NCI-H146 (cell line): ENCODE measurements at regions not wholly inside any gene's neighbourhood (a gene's known extent, or its start where the extent isn't known, plus 50 kb on each side); places are given as distances from the start of the nearest gene placed in this dataset.
"Not testable (repeated sequence)": the region's sequence is repeated elsewhere in the genome, so short reads cannot be mapped to it uniquely, and the experiment has no call there.

Experiments
- DNase-seq: peaks from one replicate; lab custom pipeline; 2025; lab: John Stamatoyannopoulos, UW

DNA sequence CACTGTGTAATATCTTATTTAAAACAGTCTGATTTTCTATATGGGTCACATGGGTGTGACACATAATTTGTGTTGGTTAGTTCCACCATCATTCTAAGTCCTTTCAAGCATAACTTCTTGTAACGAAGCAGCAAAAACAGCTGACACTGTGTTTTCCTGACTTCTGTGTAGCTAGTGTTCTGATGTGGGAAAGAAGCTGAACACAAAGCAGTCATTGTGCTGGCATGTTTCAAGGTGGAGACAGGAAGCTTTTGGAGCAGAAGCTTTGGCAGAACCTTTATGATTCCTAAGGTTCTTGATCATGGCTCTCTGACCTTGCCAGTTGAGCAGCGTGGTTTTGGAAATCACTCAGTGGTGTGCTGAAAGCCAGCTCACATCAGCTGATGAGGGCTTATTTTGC is 351.7 kb upstream of the MDGA2 start:
- DNase-seq = no peak

DNA sequence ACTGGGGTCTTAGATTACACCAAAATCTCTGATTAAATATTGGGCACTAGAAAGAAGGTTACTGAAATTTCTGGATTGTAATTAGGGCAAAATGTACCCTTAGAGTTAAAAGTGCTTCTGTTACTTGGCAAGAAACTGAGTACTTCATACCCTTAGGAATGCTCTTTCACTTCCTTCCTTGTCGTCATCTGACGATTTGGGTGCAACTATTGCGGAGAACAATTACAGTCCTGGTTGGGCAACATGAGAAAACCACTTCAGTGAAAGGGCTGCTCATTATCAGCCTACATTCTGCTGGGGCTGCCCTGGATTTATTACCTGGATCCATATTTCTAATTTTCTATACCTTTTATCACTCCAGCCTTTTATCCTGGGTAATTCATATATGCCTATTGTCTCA is 348.5 kb upstream of the MDGA2 start:
- no peak for DNase-seq

DNA sequence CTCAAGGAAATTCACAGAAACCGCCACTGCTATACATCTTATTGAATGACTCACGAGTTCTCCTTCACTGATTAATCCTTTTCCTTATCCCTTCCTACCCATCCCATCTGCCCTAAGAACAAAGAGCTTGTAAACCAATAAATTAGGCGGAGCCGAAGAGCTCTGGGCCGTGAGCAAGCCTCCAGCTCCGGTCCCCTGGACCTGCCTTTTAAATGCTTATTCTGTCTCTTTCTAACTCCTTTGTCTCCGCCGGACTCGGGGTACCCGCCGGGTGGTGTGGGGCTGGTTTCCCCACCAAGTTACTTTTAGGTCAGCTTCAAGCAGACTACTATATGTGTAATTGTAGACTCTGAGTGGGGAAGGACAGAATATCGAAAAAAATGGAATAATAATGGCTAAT is 336.1 kb upstream of the MDGA2 start:
- DNase-seq = not testable (repeated sequence)

DNA sequence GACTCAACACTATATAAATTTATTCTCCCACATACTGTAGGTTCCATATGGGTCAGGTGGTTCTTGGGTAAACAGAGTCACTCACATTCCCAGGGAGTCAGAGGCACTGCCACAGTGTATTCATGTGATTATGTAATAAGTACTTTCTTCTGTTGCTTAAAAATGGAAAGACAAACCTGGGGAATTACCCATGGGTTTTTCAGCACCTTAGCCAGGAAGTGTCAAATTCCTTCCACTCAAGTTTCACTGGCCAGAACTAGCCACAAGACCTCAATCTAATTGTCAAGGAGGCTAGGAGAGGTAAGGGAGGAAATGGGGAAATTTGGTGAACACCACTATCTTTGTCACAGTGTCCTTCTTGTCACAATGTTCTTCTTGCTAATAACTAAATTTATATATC is 333.2 kb upstream of the MDGA2 start:
- no peak for DNase-seq

DNA sequence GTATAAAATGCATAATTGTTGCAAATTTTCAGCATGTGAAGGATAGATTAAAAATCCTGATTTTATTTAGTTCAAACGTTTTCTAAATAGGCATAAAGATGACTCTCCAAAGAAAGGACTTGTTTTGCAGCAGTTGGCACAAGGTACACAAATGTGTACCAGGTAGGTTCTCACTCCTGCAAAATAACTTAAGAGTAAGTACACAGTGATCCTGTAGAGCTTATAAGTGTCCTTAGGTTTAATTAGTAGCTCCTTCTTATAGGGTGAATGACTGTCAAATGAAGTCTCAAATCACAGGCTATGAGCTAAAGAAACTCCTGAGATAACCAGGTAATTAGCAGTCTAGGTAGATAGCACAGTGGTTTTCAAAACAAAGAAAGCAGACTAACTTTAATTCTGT is 330.6 kb upstream of the MDGA2 start:
- DNase-seq = no peak

DNA sequence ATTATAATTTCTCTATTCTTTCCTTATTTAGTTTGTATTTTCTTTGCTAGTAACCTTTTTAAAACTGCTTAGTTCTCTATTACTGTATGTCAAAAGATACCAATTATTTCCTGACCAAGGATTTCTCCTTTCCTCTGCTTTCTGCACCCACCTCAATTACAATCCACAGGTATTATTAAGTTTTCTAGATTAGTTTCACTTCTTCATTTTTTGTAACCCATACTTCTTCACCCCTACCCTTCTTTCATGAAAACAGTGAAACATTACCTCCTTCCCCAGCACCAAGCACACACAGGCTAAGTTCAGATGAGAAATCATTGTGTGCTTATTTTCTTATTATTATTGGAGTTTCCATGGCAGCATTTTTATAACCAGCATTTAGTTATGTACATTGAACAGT is 318.5 kb upstream of the MDGA2 start:
- no peak for DNase-seq

DNA sequence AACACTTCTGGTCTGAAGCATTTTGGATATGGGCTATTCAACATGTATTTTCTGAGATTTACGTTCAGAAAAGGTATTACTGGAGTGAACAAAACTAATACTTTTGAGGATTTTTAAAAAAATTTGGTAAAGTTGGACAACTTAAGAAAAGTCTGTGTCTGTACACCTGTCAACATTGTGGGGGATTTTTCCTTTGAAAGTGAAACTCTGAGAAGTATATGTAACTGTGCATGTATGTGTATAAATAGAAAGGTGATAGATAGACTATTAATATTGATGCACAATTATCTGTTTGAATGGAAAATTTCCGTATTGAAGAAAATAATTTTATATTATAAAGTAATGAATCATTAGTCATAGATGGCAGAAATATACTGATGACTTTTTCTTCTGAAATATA is 312.8 kb upstream of the MDGA2 start:
- DNase-seq = no peak

DNA sequence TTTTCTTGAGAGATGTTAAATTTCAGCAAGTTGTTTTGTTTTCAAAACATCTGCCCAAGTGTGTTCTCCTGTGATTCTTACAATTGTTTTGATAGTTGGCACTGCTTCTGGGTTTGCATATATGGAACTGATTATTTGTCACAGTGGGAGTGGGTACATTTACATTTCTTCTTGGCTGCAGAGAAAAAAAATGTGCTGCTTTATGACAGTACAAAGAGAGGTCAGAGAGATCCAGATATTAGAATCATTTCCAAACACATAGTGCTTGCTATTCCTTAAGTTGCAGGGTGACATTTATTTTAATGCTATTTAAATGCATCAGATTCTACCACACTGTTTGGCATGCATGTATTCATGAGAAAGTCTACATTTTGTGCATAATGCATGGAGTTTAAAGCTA is 303.5 kb upstream of the MDGA2 start:
- DNase-seq = no peak

DNA sequence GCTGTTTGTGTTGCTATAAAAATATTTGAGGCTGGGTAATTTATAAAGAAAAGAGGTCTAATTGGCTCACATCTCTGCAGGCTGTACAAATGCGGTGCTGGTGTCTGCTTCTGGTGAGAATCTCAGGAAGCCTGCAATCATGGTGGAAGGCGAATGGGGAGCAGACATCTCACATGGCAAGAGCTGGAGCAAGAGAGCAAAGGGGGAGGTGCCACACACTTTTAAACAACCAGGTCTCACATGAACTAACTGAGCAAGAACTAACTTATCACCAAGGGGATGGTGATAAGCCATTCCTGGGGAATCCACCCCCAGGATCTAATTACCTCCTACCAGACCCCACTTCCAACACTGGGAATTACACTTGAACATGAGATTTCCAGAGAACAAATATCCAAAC is 300.7 kb upstream of the MDGA2 start:
- DNase-seq = no peak

DNA sequence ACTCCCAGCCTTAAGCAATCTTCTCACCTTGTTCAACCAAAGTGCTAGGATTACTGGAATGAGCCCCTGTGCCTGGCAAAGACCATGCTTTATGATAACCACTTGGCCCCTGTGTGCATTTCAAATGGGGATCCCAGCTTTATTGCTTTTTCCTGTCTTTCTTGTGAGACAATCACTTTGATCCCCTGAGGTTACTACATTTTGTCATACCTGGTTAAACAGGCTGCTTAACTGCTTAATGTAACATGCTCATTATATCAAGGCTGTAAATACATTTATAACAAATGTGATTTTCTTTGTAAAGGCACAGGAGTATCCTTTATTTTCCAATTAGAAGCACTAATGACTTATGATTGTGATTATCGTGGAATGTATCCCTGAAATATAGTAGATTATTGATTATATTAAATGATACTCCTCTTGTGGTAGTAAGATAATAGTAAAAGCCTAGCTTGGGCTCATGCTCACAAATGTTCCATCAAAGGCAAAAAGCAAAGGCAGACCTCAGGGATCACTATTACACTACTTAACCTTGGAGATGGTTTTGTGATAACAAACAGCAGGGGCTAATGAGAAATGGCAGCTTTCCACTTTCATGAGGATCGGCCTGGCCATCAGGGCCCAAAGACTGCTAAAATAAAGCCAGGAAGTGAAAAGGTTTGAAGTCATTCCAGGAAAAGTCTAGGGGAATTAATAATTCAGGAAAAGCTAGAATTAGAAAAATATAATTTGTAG is 290.8 kb upstream of the MDGA2 start:
- DNase-seq = no peak

DNA sequence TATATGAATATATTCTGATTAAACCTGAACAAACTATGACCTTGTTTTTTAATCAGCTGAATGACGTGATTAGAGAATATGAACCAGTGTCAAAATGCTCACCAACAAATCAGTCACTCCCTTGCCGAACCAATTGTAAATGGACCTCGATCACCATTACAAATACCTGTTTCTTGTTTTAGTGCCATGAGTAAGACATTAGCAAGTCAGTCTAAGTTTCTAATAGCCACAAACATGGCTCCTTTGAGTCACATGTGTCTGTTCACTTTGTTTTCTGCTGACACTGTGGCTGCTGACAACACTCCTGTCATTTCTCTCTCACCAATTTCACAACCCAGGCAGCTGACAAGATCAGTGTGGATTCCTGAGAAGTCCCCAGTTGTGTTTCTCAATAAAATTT is 286.2 kb upstream of the MDGA2 start:
- no peak for DNase-seq

DNA sequence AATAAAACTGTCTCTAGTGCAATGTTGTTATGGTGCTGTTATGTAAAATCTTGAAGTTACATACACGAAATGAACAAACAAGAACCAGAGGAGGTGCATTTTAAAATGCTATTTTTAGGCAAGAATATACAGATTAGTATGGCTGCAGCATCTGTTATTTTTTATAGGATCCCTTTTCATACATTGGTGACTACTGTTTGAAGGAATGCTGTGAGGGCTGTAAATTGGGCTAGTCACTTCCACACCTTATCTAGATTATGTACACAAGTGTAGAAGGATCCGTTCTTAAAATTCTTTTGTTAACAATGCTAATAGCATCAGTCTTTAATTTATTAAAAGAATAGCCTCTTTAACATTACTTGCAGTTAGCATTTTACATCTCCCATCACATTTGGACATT is 284.3 kb upstream of the MDGA2 start:
- no peak for DNase-seq

DNA sequence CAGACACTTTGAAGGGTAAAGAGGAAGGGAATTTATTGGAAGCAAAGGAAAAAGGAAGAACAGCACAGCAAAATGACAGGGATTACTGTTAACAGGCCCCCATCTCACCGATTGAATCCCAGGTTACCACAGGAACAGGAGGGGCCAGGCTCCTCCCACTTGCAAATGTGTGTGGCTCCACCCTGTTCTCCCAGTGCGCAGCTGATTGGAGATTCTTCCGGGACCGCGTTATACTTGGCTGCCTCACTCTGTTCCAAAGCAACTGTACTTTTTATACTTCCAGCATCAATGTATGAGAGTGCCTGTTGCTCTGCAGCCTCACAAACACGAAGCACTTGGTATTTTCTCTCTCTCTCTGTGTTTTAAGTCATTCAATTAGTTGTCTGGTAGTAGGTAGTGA is 273.6 kb upstream of the MDGA2 start:
- DNase-seq = no peak

DNA sequence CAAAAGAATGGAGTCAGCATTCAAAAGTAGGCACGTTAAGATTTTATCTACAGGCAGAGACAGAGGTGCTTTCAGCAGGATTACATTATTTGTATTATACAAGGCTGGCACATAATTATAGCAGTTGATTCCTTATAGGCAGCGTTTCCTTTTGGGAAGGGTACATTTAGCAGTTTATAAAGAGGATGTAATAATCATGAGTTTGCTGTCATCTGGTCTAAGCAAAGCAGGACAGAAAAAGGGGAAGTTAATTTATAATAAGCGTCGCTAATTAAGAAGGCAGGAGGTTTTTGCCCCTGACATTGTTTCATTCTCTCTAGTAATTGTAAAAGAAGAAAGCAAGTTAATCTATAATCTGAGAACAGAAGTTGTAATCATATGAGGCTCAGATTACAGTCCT is 259.9 kb upstream of the MDGA2 start:
- DNase-seq = no peak

DNA sequence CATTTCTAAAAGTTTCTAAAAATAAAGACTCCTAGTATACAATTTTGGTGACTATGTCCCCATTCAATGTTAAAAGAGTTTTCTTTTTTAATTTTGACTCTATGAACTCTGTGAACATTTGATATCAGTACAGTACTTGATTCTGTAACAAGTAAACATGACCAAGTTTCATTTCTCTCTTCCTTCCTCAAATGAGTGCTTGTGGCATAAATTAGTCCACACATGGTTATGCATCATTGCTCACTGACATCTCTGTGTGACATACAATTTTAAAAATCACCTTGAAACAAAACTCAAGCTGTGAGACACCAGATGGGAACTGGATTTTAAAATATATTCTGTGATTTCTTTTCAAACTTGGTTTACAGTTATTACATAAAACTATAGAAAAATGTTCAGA is 253.9 kb upstream of the MDGA2 start:
- no peak for DNase-seq

DNA sequence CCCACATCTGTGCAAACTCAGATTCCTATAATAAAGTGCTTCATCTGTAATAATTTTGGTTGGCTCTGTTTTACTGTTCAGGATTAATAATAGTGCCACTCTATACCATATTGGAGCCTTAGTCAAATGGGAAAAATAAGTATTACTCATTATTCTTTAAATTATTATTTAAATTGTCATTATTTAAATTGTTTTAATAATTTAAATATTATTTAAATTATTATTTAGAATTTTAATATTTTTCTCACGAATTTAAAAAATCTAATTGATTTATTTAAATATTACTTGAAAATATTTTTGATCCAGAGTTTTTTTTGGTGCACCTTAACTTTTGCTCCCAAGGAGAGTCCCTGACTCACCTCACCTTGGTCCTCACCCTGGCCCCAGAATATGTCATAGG is 245.7 kb upstream of the MDGA2 start:
- DNase-seq = no peak

DNA sequence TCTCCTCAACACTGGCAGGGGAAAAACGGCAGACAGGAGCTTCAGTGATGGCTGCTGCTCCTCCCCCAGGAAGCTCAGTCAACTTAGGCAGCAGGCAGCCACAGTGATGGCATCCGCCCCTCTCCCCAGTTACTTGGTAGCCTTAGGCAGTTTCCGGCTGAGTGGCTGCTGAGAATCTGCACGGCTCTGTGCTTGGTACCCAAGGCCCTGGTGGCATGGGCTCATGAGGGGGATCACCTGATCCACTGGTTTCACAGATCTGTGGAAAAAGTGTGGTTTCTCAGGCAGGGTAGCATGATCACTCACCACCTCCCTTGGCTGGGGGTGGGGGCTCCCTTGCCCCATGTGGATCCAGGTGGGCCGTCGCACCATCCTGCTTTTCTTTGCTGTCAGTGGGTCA is 244.6 kb upstream of the MDGA2 start:
- DNase-seq = no peak

DNA sequence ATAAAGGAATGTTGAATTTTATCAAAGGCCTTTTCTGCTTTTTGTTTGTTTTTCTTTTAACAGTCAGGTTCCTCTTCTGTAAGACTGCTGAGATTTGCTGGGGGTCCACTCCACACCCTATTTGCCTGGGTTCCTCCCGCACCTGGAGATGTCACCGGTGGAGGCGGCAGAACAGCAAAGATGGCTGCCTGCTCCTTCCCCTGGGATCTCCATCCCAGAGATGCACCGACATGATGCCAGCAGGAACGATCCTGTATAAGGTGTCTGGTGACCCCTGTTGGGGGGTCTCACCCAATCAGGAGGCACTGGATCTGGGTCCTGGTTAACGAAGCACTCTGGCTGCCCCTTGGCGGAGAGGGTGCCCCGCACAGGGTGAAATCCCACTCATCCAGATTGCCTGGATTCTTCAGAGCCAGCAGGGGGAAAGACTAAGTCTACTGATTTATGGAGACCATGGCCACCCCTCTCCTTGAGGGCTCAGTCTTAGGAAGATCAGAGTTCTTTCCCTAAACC is 244.0 kb upstream of the MDGA2 start:
- DNase-seq = no peak

DNA sequence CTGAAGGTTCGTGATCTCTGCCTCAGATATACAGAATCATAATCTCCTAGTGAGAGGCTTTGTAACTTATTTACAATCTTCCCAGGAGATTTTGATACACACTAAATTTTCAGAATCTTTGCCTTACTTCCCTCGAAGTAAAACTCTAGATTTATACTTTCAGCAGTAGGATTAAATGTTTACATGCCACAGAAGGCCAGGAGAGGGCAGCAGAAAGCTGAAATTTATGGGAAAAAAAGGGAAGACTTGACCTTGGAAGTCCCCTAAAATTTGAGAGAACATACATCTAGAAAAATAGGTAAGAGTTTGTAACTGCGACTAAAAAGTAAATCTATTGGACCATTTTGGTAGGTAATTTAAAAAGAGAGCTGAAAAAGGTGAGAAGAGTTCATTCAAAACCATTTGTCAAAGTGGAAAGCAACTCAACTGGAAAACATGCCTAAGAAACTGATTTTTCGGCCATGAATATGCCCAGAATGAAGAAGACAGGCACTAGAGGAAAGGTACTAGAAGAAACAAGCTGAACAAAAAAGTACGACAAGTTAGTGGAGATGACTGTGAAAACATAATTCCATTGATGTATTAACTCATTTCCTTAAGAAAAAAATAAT is 242.0 kb upstream of the MDGA2 start:
- DNase-seq = peak; percentile 14

DNA sequence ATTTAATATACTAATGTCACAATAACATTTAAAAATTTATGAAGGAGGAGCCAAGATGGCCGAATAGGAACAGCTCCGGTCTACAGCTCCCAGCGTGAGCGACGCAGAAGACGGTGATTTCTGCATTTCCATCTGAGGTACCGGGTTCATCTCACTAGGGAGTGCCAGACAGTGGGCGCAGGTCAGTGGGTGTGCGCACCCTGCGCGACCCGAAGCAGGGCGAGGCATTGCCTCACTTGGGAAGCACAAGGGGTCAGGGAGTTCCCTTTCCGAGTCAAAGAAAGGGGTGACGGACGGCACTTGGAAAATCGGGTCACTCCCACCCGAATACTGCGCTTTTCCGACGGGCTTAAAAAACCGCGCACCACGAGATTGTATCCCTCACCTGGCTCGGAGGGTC is 225.7 kb upstream of the MDGA2 start:
- not testable (repeated sequence) for DNase-seq

DNA sequence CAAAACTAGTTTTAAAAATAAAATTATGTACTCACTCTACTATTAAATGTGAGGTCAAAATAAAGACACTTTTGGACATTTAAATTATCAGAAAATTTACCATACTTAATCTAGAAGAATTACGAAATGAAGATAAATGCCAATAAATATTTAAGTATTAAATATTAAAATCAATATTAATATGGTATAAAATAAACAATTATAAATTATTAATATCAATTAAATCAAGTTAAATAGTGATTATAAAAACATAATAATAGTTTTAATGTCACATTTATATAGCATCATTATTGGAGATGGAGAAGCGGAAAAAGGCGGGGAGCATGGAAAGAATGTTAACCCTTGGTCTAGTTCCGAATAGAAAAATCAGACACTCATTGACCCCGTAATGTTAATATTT is 224.3 kb upstream of the MDGA2 start:
- DNase-seq = no peak

DNA sequence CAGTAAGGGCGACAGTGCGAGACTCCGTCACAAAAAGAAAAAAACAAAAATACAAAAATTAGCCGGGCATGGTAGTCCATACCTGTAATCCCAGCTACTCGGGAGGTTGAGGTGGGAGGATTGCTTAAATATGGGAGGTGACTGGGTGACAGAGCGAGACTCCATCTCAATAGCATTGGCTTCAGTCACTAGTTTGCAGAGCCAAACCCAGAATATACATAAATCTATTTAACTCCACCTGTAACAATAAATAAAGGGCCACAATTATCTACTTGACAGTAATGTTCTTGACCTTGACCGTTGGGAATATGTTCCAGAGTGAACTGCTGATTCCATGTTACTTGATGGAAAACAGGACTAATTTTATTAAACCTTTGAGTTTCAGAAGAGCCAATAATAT is 198.9 kb upstream of the MDGA2 start:
- no peak for DNase-seq

DNA sequence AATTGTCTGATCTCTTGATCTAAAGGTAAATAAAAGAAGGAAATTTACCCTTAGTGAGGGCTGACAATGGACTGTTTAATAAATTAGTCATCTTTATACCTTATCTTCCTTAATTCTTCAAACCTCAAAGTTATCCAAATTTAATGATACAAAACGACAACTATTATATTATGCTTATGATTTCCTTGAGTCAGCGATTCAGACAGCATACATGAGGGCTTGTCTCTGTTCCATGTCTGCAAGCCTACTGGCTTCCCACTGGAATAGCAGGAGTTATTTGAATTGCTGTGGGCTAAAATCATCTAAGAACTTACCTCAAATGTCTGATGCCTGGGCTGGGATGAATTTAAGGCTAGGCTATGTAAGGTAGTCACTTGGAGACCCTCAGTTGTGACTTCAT is 197.2 kb upstream of the MDGA2 start:
- no peak for DNase-seq

DNA sequence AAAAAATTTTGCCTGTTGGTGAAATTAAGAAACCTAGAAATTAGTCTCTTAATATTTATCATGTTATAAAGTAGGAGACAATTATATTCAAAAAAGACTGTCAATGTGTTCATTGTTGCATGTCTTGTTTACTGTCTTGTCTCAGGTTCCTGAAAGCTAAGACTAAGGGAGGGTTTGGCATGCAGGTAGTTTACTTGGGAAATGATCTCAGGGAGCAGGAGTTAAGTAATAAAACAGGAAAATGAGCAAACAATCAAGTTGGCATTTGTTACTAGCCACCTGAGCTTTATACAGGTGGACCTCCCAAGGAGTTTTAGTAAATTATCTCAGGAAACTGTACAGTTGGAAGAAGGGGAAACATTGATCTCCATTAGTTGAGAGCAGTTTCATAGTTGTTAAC is 188.0 kb upstream of the MDGA2 start:
- DNase-seq = no peak
